Fibroblast of mammary gland (primary cell): ENCODE measurements at regions not wholly inside any gene's neighbourhood (a gene's known extent, or its start where the extent isn't known, plus 50 kb on each side); places are given as distances from the start of the nearest gene placed in this dataset.

ENCODE experiments used
- DNase-seq: peaks from one replicate; pipeline ENCODE4 v3.0.0-alpha.2; 2010; ENCODE audit warnings: low read depth
- H3K4me3 ChIP-seq: 2 replicates; pipeline ENCODE4 v1.5.1; 2011; ENCODE audit warnings: low read depth, mild to moderate bottlenecking, low read length, moderate library complexity; ENCODE audit not compliant: control insufficient read depth
- CTCF ChIP-seq: conservative IDR thresholded peaks from 2 replicates; pipeline ENCODE4 v1.5.1; 2011; ENCODE audit warnings: low read depth, low read length, inconsistent platforms; ENCODE audit not compliant: control insufficient read depth, insufficient read depth

- TF ChIP-seq CTCF, result no peak
- DNase-seq, result peak; percentile 63
- no peak overlapping the region for H3K4me3 ChIP-seq
These were observed 173.4 kb upstream of the NR3C1 start for GRCh38 chr5:143576711-143577484.

DNA sequence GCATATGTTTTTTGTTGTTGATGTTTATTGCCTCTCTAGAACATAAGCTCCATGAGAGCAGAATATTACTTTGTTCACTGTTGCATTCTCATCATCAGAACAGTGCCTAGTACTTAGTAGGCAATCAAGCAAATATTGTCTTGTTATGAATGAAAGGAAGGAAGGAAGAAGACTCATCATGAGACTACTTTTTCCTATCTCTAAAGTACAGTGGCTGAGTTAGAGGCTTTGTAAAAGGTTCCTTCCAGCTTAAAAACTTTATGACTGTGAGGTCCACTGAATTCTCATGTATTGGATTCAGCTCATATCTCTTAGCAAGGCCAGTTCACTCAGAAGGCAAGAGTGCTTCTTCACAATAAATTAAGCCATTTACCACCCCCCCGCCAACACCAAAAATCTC lies 171.8 kb upstream of the NR3C1 start:
- DNase-seq, result no peak
- no peak for TF ChIP-seq CTCF
- no peak overlapping the region for H3K4me3 ChIP-seq

GRCh38 chr5:143574236-143574635 lies 170.8 kb upstream of the NR3C1 start:
- DNase-seq, result no peak
- no peak for TF ChIP-seq CTCF
- H3K4me3 ChIP-seq, result no peak overlapping the region

- no peak for TF ChIP-seq CTCF
- no peak overlapping the region for H3K4me3 ChIP-seq
- DNase-seq, result no peak
These were observed 170.2 kb upstream of the NR3C1 start for GRCh38 chr5:143573568-143574170.

GRCh38 chr5:143572671-143573070 lies 169.2 kb upstream of the NR3C1 start:
- no peak for DNase-seq
- no peak overlapping the region for H3K4me3 ChIP-seq
- TF ChIP-seq CTCF, result no peak

- no peak overlapping the region for H3K4me3 ChIP-seq
- no peak for TF ChIP-seq CTCF
These were observed 168.4 kb upstream of the NR3C1 start for GRCh38 chr5:143571642-143572624.

More at GRCh38 chr5:143571642-143572624, 168.4 kb upstream of the NR3C1 start:
- DNase-seq, result no peak
